ENCODE measurements at regions not wholly inside any gene's neighbourhood (a gene's known extent, or its start where the extent isn't known, plus 50 kb on each side); places are given as distances from the start of the nearest gene placed in this dataset.

GRCh38 chr17:12599186-12599920, 66.3 kb upstream of the MYOCD start:
- TF ChIP-seq CTCF (IDR thresholded peaks at IDR 0.05) (no peak), POLR2A (IDR thresholded peaks at IDR 0.05) (no peak)

All from body of pancreas (tissue), 4 donors.